Esophagus (tissue), 2 donors: ENCODE measurements at regions not wholly inside any gene's neighbourhood (a gene's known extent, or its start where the extent isn't known, plus 50 kb on each side); places are given as distances from the start of the nearest gene placed in this dataset.

Experiments used
- H3K27ac ChIP-seq, 2 donors: one replicate each; pipeline ENCODE4 v1.5.1; 2013; ENCODE audit warnings: low read depth in 2 of 2, mild to moderate bottlenecking in 2 of 2, inconsistent platforms in 1 of 2, low read length in 1 of 2, moderate library complexity in 1 of 2
- H3K27me3 ChIP-seq, 2 donors: one replicate each; pipeline ENCODE4 v1.6.1; 2013; ENCODE audit warnings: low read length in 2 of 2, control low read depth in 1 of 2, mild to moderate bottlenecking in 1 of 2; ENCODE audit not compliant: insufficient read depth in 2 of 2, control insufficient read depth in 1 of 2
- H3K36me3 ChIP-seq, 2 donors: one replicate each; pipeline ENCODE4 v1.6.1; 2013; ENCODE audit warnings: low read length in 1 of 2; ENCODE audit not compliant: control insufficient read depth in 2 of 2, insufficient read depth in 2 of 2
- H3K4me1 ChIP-seq, 2 donors: one replicate each; pipeline ENCODE4 v1.6.1; 2013; ENCODE audit warnings: low read length in 1 of 2; ENCODE audit not compliant: control insufficient read depth in 2 of 2, insufficient read depth in 2 of 2
- H3K4me3 ChIP-seq, 2 donors: one replicate each; pipeline ENCODE4 v1.5.1; 2013; ENCODE audit warnings: low read length in 2 of 2, mild to moderate bottlenecking in 2 of 2, low read depth in 1 of 2, moderate library complexity in 1 of 2
- H3K9me3 ChIP-seq, 2 donors: one replicate each; pipeline ENCODE4 v1.6.1; 2013; ENCODE audit warnings: mild to moderate bottlenecking in 2 of 2, low read depth in 1 of 2, low read length in 1 of 2, moderate library complexity in 1 of 2; ENCODE audit not compliant: control insufficient read depth in 2 of 2, insufficient read depth in 1 of 2
- WGBS, 2 donors: extraction: QIAGEN DNeasy Blood & Tissue Kit; methylation state at CpG; one replicate each; pipeline ENCODE4 v1.1.7; 2013; 5-methylcytosine and 5-hydroxymethylcytosine counted together
- donor health status: healthy with polysubstance abuse.
- donor health status: Bipolar disorder and iron deficiency.

DNA sequence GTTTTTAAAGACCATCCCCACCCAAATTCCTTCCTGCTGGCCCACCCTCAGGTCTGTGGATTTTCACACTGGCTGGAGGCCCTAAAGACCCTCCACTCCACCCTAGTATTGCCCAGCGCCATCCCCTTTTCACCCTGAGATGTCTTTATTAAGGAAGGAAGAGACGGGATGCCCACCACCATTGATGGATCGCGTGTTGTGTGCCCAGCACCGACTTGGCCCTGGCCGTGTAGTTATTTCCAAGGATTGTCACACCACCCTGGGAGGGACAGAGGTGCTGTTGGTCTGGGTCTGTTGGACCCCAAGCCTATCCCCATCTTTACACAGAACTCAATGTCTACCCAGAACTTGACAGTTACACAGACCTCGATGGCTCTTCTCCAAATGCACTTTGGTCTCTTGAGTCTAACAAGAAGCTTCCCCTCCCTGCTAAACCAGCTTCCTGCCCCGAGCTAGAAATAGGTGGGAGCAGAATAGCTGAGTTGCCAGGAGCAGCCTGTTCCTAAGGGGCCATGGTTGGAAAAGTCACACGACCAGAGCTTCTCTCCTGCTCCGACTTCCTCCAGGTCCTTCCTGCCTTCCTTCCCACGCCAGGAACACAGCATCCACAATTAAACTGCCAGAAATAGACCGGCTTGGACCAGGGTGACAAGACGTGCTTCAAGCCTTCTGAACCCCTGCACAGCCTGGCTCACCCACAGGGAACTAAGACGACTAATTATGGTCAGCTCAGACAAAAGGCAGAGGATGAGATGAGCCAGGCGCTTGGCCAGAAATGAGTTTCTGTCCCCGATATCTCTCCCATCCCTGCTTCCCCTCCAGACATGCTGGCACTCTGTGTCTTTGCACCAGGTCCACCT lies 139.5 kb upstream of the CHST15 start:
- 68 to 71% methylated on average over 16 of the region's 16 CpGs for WGBS, 2 donors
- no peak overlapping the region for H3K4me3 ChIP-seq

DNA sequence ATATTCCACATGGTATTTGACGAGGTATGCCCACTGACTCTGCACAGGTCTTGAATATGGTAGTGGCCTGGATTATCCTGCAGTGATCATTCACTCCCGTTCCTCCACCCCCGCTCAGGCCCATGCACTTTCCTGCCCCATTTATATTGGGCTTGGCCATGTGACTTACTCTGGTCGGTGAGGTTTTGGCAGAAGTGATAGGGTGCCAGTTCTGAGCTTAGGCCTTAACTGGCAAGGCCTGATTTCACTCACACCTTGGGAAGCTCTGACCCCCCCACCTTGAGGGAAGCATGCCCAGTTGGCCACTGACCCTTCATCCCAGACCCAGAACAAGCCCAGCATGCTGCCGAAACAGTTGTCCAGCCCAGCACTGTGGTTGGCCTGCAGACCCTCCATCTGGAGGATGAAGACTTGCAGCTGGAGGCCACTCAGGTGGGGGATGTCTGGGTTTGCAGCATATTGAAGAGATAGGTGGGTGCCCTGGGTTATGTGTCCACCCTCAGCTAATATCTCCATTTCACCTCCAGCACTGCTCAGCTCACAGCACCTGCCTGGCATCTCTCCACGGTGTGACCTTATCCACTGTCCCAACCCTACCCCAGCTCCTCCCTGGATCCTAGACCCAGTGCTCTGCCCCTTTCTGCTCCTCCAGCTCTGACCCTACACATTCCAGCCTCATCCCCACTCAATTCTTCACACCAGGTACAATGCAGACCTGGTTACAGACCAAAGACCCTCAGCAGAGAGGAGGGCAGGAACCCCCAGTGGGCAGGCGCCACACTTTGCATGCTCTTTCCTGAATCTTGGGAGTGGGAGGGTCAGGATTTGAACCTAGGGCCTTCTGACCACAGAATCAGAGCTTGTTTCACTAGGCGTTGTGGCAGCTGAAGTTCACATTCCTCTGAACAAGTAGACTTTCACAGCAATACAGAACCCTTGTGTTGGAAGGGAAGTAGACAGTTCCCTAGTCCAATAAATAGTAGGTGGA lies 138.1 kb upstream of the CHST15 start:
- 87 to 91% methylated on average over 8 of the region's 8 CpGs for WGBS, 2 donors
- H3K36me3 ChIP-seq: no peaks in the 10 kb centered on the region
- H3K27ac ChIP-seq: no peak overlapping the region
- no peak overlapping the region for H3K4me3 ChIP-seq
- H3K9me3 ChIP-seq: peaks cover 0 to 2% of the 10 kb centered on the region in 2 donors
- H3K27me3 ChIP-seq: no peaks in the 10 kb centered on the region
- H3K4me1 ChIP-seq: peaks cover 0 to 2% of the 10 kb centered on the region in 2 donors

More for the DNA sequence above, 139.5 kb upstream of the CHST15 start:
- Histone ChIP-seq H3K36me3 (no peaks in the 10 kb centered on the region), H3K27ac (no peak overlapping the region), H3K4me1 (peaks cover 0 to 2% of the 10 kb centered on the region in 2 donors), H3K27me3 (no peaks in the 10 kb centered on the region), H3K9me3 (peaks cover 0 to 2% of the 10 kb centered on the region in 2 donors)

DNA sequence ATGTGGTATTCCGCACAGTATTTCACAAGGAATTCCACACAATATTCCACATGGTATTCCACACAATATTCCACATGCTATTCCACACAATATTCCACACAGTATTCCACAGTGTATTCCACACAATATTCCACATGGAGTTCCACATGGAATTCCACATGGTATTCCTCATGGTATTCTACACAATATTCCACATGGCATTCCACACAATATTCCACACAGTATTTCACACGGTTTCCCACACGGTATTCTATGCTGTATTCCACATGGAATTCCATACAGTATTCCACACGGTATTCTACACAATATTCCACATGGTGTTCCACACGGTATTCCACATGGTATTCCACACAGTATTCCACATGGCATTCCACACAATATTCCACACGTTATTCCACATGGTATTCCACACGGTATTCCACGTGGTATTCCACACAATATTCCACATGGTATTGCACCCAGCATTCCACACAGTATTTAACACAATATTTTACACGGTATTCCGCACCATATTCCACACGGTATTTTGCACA lies 137.3 kb upstream of the CHST15 start:
- Histone ChIP-seq H3K27ac (no peak overlapping the region), H3K27me3 (no peaks in the 10 kb centered on the region), H3K36me3 (no peaks in the 10 kb centered on the region), H3K4me1 (peaks cover 0 to 2% of the 10 kb centered on the region in 2 donors), H3K4me3 (no peak overlapping the region), H3K9me3 (peaks cover 0 to 2% of the 10 kb centered on the region in 2 donors)
- WGBS, 2 donors: 95 to 96% methylated on average over 11 of the region's 11 CpGs

DNA sequence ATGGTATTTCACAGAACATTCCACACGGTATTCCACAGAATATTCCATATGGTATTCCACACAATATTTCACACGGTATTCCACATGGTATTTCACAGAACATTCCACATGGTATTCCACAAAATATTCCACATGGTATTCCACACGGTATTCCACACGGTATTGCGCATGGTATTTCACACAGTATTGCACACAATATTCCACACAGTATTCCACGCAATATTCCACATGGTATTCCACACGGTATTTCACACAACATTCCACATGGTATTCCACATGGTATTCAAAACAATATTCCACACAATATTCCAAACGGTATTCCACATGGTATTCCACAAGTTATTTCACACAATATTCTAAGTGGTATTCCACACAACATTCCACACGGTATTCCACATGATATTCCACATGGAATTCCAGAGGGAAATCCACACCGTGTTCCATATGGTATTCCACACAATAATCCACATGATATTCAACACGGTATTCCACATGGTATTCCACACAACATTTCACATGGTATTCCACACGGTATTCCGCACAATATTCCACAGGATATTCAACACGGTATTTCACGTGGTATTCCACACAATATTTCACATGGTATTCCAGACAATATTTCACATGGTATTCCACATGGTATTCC lies 136.7 kb upstream of the CHST15 start:
- no peaks in the 10 kb centered on the region for H3K27me3 ChIP-seq
- H3K27ac ChIP-seq: no peak overlapping the region
- H3K4me1 ChIP-seq: peaks cover 0 to 2% of the 10 kb centered on the region in 2 donors
- WGBS, 2 donors: 86 to 87% methylated on average over 15 of the region's 15 CpGs
- no peak overlapping the region for H3K4me3 ChIP-seq
- no peaks in the 10 kb centered on the region for H3K36me3 ChIP-seq
- no peaks in the 10 kb centered on the region for H3K9me3 ChIP-seq

DNA sequence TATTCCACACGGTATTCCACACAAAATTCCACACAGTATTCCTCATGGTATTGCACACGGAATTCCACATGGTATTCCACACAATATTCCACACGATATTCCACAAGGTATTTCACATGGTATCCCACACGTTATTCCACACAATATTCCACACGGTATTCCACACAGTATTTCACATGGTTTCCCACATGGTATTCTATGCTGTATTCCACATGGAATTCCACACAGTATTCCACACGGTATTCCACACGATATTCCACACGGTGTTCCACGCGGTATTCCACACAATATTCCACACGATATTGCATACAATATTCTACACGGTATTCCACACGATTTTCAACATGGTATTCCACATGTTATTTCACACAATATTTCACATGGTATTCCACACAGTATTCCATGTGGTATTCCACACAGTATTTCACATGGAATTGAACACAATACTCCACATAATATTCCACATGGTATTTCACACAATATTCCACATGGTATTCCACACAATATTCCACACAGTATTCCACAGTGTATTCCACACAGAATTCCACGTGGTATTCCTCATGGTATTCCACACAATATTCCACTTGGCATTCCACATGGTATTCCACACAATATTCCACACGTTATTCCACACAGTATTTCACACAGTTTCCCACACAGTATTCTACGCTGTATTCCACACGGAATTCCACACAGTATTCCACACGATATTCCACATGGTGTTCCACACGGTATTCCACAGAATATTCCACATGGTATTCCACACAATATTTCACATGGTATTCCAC lies 136.0 kb upstream of the CHST15 start:
- no peaks in the 10 kb centered on the region for H3K36me3 ChIP-seq
- WGBS, 2 donors: 89 to 90% methylated on average over 19 of the region's 19 CpGs
- H3K27me3 ChIP-seq: no peaks in the 10 kb centered on the region
- no peak overlapping the region for H3K4me3 ChIP-seq
- no peaks in the 10 kb centered on the region for H3K9me3 ChIP-seq
- peaks cover 2 to 3% of the 10 kb centered on the region in 2 donors for H3K4me1 ChIP-seq
- H3K27ac ChIP-seq: no peak overlapping the region

DNA sequence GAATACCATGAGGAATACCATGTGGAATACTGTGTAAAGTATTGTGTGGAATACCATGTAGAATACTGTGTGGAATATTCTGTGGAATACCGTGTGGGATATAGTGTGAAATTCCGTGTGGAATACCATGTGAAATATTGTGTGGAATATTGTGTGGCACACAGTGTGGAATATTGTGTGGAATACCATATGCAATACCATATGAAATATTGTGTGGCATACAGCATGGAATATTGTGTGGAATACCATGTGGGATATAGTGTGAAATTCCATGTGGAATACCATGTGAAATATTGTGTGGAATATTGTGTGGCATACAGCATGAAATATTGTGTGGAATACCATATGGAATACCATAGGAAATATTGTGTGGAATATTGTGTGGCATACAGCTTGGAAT lies 135.1 kb upstream of the CHST15 start:
- peaks cover 4% of the 10 kb centered on the region in 2 donors for H3K4me1 ChIP-seq
- WGBS, 2 donors: 81 to 84% methylated on average over 2 of the region's 2 CpGs
- no peaks in the 10 kb centered on the region for H3K36me3 ChIP-seq
- H3K9me3 ChIP-seq: no peaks in the 10 kb centered on the region
- H3K27ac ChIP-seq: no peak overlapping the region
- H3K27me3 ChIP-seq: no peaks in the 10 kb centered on the region
- H3K4me3 ChIP-seq: no peak overlapping the region

DNA sequence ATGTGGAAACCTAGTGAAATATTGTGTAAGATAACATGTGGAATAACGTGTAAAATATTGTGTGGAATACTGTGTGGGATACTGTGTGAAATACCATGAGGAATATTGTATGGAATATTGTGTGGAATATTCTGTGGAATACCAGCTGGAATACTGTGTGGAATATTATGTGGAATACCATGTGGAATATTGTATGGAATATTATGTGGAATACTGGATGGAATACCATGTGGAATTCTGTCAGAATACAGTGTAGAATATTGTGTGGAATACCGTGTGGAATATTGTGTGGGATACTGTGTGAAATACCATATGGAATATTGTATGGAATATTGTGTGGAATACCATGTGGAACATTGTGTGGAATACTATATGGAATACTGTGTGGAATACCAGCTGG lies 134.6 kb upstream of the CHST15 start:
- 91 to 93% methylated on average over 2 of the region's 2 CpGs for WGBS, 2 donors
- no peaks in the 10 kb centered on the region for H3K27me3 ChIP-seq
- no peaks in the 10 kb centered on the region for H3K9me3 ChIP-seq
- H3K4me1 ChIP-seq: peaks cover 4% of the 10 kb centered on the region in 2 donors
- no peak overlapping the region for H3K4me3 ChIP-seq
- H3K27ac ChIP-seq: no peak overlapping the region
- no peaks in the 10 kb centered on the region for H3K36me3 ChIP-seq

DNA sequence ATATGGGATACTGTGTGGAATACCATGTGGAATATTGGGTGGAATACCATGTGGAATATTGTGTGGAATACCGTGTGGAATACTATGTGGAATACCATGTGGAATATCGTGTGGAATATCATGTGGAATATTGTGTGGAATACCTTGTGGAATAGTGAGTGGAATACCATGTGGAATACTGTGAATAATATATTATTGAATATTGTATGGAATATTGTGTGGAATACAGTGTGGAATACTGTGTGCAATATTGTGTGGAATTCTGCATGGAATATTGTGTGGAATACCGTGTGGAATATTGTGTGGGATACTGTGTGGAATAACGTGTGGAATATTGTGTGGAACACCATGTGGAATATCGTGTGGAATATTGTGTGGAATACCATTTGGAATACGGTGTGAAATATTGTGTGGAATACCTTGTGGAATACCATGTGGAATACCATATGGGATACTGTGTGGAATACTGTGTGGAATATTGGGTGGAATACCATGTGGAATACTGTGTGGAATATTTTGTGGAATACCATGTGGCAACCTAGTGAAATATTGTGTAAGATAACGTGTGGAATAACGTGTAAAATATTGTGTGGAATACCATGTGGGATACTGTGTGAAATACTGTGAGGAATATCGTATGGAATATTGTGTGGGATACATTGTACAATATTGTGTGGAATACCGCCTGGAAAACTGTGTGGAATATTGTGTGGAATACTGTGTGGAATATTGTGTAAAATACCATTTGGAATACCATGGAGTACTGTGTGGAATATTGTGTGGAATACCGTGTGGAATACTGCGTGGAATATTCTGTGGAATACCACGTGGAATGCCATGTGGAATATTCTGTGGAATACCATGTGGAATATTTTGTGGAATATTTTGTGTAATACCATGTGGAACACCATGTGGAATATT lies 133.9 kb upstream of the CHST15 start:
- Histone ChIP-seq H3K27me3 (no peaks in the 10 kb centered on the region), H3K4me3 (no peak overlapping the region), H3K36me3 (no peaks in the 10 kb centered on the region), H3K27ac (no peak overlapping the region), H3K9me3 (no peaks in the 10 kb centered on the region), H3K4me1 (peaks cover 4 to 7% of the 10 kb centered on the region in 2 donors)
- 76 to 77% methylated on average over 13 of the region's 13 CpGs for WGBS, 2 donors
